ENCODE measurements at regions not wholly inside any gene's neighbourhood (a gene's known extent, or its start where the extent isn't known, plus 50 kb on each side); places are given as distances from the start of the nearest gene placed in this dataset.

DNA sequence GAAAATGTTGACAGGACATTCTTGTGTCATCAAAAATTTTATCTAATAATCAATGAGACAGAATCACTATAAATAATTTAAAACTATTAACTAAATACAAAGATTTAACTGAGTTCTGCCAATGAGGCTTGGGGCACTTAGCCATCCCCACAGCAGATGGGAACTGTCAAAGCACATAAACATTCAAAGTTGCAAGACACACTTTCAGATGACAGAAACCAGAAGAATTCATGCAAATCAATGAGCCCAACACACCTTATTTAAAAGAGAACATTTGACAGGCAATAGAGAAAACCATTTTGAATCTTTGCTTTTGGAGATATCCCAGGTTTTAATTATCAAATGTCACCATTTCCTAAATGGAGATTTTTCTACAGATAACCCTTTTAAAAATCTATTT, 566.2 kb downstream of the IRS1 start:
- H3K4me1 ChIP-seq (ENCODE audit: control insufficient read depth in 5 of 5, insufficient read depth in 5 of 5, low read length in 5 of 5) = peaks cover 0 to 9% (median 0%) of the 10 kb centered on the region in 5 donors
- H3K9me3 ChIP-seq (ENCODE audit: control insufficient read depth in 4 of 4, insufficient read depth in 3 of 4, low read length in 3 of 4) = no peaks in the 10 kb centered on the region
- TF ChIP-seq, protein P1, sequence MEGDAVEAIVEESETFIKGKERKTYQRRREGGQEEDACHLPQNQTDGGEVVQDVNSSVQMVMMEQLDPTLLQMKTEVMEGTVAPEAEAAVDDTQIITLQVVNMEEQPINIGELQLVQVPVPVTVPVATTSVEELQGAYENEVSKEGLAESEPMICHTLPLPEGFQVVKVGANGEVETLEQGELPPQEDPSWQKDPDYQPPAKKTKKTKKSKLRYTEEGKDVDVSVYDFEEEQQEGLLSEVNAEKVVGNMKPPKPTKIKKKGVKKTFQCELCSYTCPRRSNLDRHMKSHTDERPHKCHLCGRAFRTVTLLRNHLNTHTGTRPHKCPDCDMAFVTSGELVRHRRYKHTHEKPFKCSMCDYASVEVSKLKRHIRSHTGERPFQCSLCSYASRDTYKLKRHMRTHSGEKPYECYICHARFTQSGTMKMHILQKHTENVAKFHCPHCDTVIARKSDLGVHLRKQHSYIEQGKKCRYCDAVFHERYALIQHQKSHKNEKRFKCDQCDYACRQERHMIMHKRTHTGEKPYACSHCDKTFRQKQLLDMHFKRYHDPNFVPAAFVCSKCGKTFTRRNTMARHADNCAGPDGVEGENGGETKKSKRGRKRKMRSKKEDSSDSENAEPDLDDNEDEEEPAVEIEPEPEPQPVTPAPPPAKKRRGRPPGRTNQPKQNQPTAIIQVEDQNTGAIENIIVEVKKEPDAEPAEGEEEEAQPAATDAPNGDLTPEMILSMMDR (IDR thresholded peaks at IDR 0.05; ENCODE audit: control extremely low read depth, extremely low read depth) = no peak
- DNase-seq = peak in 2 of 3 donors; percentile 31 to 55
- H3K27me3 ChIP-seq (ENCODE audit: control insufficient read depth in 3 of 3, insufficient read depth in 3 of 3, low read length in 2 of 3) = no peaks in the 10 kb centered on the region
- H3K9ac ChIP-seq (ENCODE audit: insufficient read depth in 1 of 2, low read length in 2 of 2) = no peak overlapping the region
- no peak overlapping the region for H3K27ac ChIP-seq (ENCODE audit: low read depth in 1 of 2, low read length in 1 of 2)
- no peaks in the 10 kb centered on the region for H3K36me3 ChIP-seq (ENCODE audit: control insufficient read depth in 4 of 4, insufficient read depth in 4 of 4, low read length in 4 of 4)
- H3K4me3 ChIP-seq = no peak overlapping the region
- ATAC-seq (ENCODE audit: insufficient read depth, low FRiP score) = no peak

DNA sequence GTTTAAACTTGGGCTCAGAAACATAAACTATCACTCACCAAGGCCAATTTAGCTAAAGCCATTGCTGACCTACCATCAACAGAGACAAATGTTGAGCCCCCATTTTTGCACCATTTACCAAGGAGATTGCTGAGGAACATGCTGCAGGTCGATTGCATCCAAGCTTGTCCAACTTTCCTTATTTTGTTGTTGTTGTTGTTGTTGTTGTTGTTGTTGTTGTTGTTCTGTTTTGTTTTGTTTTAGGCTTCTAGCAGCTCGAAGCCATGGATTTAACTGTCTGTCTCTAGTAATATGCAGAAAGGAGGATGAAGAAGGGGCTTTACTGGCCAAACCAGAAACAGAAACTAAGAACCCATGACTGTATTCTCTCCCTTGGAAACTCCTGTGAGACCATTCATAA, 571.5 kb downstream of the IRS1 start:
- Histone ChIP-seq H3K27ac (ENCODE audit: low read depth in 1 of 2, low read length in 1 of 2) (no peak overlapping the region), H3K9ac (ENCODE audit: insufficient read depth in 1 of 2, low read length in 2 of 2) (no peak overlapping the region), H3K27me3 (ENCODE audit: control insufficient read depth in 3 of 3, insufficient read depth in 3 of 3, low read length in 2 of 3) (no peaks in the 10 kb centered on the region), H3K36me3 (ENCODE audit: control insufficient read depth in 4 of 4, insufficient read depth in 4 of 4, low read length in 4 of 4) (no peaks in the 10 kb centered on the region), H3K4me3 (no peak overlapping the region), H3K9me3 (ENCODE audit: control insufficient read depth in 4 of 4, insufficient read depth in 3 of 4, low read length in 3 of 4) (no peaks in the 10 kb centered on the region), H3K4me1 (ENCODE audit: control insufficient read depth in 5 of 5, insufficient read depth in 5 of 5, low read length in 5 of 5) (no peaks in the 10 kb centered on the region)
- TF ChIP-seq, protein P1 (IDR thresholded peaks at IDR 0.05; ENCODE audit: control extremely low read depth, extremely low read depth) = no peak
- no peak for DNase-seq
- 73 to 84% methylated on average over 2 of the region's 2 CpGs for WGBS, 2 donors
- ATAC-seq (ENCODE audit: insufficient read depth, low FRiP score) = no peak

DNA sequence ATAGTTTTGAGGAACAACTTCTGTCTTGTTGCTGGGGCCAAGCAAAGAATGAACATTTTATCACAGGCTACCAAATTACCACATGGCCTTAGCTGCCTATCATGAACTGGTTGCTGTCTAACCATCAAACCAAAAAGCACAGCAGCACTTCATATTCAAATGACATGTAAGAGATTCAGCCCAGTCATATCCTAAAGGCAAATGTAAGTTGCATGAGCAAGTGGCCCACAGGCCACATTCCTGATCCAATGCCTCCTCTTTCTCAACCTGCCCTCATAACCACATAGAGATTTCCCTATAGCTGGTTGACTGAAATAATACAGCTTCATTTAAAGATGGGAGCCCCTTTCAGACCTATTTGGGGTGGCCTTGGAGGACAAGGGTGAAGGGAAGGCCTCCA, 572.3 kb downstream of the IRS1 start:
- no peak for DNase-seq
- H3K9ac ChIP-seq (ENCODE audit: insufficient read depth in 1 of 2, low read length in 2 of 2) = no peak overlapping the region
- no peaks in the 10 kb centered on the region for H3K9me3 ChIP-seq (ENCODE audit: control insufficient read depth in 4 of 4, insufficient read depth in 3 of 4, low read length in 3 of 4)
- TF ChIP-seq, protein P1 (IDR thresholded peaks at IDR 0.05; ENCODE audit: control extremely low read depth, extremely low read depth) = no peak
- no peak overlapping the region for H3K27ac ChIP-seq (ENCODE audit: low read depth in 1 of 2, low read length in 1 of 2)
- H3K4me1 ChIP-seq (ENCODE audit: control insufficient read depth in 5 of 5, insufficient read depth in 5 of 5, low read length in 5 of 5) = peaks cover 0 to 2% (median 0%) of the 10 kb centered on the region in 5 donors
- ATAC-seq (ENCODE audit: insufficient read depth, low FRiP score) = no peak
- no peak overlapping the region for H3K4me3 ChIP-seq
- no peaks in the 10 kb centered on the region for H3K27me3 ChIP-seq (ENCODE audit: control insufficient read depth in 3 of 3, insufficient read depth in 3 of 3, low read length in 2 of 3)
- no peaks in the 10 kb centered on the region for H3K36me3 ChIP-seq (ENCODE audit: control insufficient read depth in 4 of 4, insufficient read depth in 4 of 4, low read length in 4 of 4)

DNA sequence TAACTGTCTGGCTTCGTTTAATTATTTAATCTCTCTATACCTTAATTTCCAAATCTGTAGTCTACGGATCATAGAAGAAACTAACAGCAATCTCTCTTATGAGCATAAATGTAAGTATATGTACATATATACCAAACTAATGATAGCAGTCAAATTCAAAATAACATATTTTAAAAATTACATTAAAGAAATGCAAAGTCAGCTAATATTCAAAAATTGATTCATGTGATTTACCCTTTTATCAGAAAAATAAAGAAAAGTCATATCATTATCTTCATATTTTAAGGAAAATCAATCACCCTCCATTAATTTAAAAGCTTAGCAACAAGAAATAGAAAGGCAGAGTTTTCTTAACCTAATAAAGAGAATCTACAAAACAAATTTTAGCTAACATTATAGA, 575.9 kb downstream of the IRS1 start:
- no peaks in the 10 kb centered on the region for H3K36me3 ChIP-seq (ENCODE audit: control insufficient read depth in 4 of 4, insufficient read depth in 4 of 4, low read length in 4 of 4)
- TF ChIP-seq, protein P1 (IDR thresholded peaks at IDR 0.05; ENCODE audit: control extremely low read depth, extremely low read depth) = no peak
- WGBS, 2 donors = 88 to 94% methylated on average over 2 of the region's 2 CpGs

More for the DNA sequence above, 575.9 kb downstream of the IRS1 start:
- ATAC-seq (ENCODE audit: insufficient read depth, low FRiP score) = no peak
- Histone ChIP-seq H3K9me3 (ENCODE audit: control insufficient read depth in 4 of 4, insufficient read depth in 3 of 4, low read length in 3 of 4) (no peaks in the 10 kb centered on the region), H3K9ac (ENCODE audit: insufficient read depth in 1 of 2, low read length in 2 of 2) (no peak overlapping the region), H3K27ac (ENCODE audit: low read depth in 1 of 2, low read length in 1 of 2) (no peak overlapping the region), H3K4me3 (no peak overlapping the region), H3K4me1 (ENCODE audit: control insufficient read depth in 5 of 5, insufficient read depth in 5 of 5, low read length in 5 of 5) (peaks cover 0 to 2% (median 0%) of the 10 kb centered on the region in 5 donors), H3K27me3 (ENCODE audit: control insufficient read depth in 3 of 3, insufficient read depth in 3 of 3, low read length in 2 of 3) (no peaks in the 10 kb centered on the region)
- no peak for DNase-seq

Measured in lung (tissue), 11 donors.